ENCODE measurements at regions not wholly inside any gene's neighbourhood (a gene's known extent, or its start where the extent isn't known, plus 50 kb on each side); places are given as distances from the start of the nearest gene placed in this dataset.

- no peak for DNase-seq (ENCODE audit: low spot score)
Observed at GRCh38 chr7:79716329-79716728, 262.9 kb upstream of the MAGI2 start.

GRCh38 chr7:79714081-79714480, 260.6 kb upstream of the MAGI2 start:
- no peak for DNase-seq (ENCODE audit: low spot score)

GRCh38 chr7:79713276-79713675, 259.8 kb upstream of the MAGI2 start:
- no peak for DNase-seq (ENCODE audit: low spot score)

- no peak for DNase-seq (ENCODE audit: low spot score)
Observed at GRCh38 chr7:79711660-79712059, 258.2 kb upstream of the MAGI2 start.

- DNase-seq (ENCODE audit: low spot score), result no peak
Observed at GRCh38 chr7:79709574-79710409, 256.3 kb upstream of the MAGI2 start.

GRCh38 chr7:79702116-79702515, 248.6 kb upstream of the MAGI2 start:
- no peak for DNase-seq (ENCODE audit: low spot score)

GRCh38 chr7:79692015-79692414, 238.5 kb upstream of the MAGI2 start:
- no peak for DNase-seq (ENCODE audit: low spot score)

GRCh38 chr7:79691074-79691473, 237.6 kb upstream of the MAGI2 start:
- DNase-seq (ENCODE audit: low spot score), result no peak

GRCh38 chr7:79684384-79684783, 230.9 kb upstream of the MAGI2 start:
- DNase-seq (ENCODE audit: low spot score), result no peak

- no peak for DNase-seq (ENCODE audit: low spot score)
Observed at GRCh38 chr7:79683916-79684315, 230.4 kb upstream of the MAGI2 start.

GRCh38 chr7:79683185-79683890, 229.9 kb upstream of the MAGI2 start:
- no peak for DNase-seq (ENCODE audit: low spot score)

- DNase-seq (ENCODE audit: low spot score), result no peak
Observed at GRCh38 chr7:79681454-79681853, 228.0 kb upstream of the MAGI2 start.

- DNase-seq (ENCODE audit: low spot score), result no peak
Observed at GRCh38 chr7:79673969-79674368, 220.5 kb upstream of the MAGI2 start.

GRCh38 chr7:79673421-79673820, 220.0 kb upstream of the MAGI2 start:
- no peak for DNase-seq (ENCODE audit: low spot score)

GRCh38 chr7:79668292-79668691, 214.8 kb upstream of the MAGI2 start:
- DNase-seq (ENCODE audit: low spot score), result no peak

- DNase-seq (ENCODE audit: low spot score), result no peak
Observed at GRCh38 chr7:79666472-79666871, 213.0 kb upstream of the MAGI2 start.

GRCh38 chr7:79664884-79665676, 211.6 kb upstream of the MAGI2 start:
- no peak for DNase-seq (ENCODE audit: low spot score)

- no peak for DNase-seq (ENCODE audit: low spot score)
Observed at GRCh38 chr7:79658304-79658703, 204.8 kb upstream of the MAGI2 start.

- no peak for DNase-seq (ENCODE audit: low spot score)
Observed at GRCh38 chr7:79653136-79653631, 199.7 kb upstream of the MAGI2 start.

- DNase-seq (ENCODE audit: low spot score), result no peak
Observed at GRCh38 chr7:79652619-79653018, 199.2 kb upstream of the MAGI2 start.

- DNase-seq (ENCODE audit: low spot score), result no peak
Observed at GRCh38 chr7:79647711-79648110, 194.2 kb upstream of the MAGI2 start.

- no peak for DNase-seq (ENCODE audit: low spot score)
Observed at GRCh38 chr7:79646278-79646677, 192.8 kb upstream of the MAGI2 start.

- no peak for DNase-seq (ENCODE audit: low spot score)
Observed at GRCh38 chr7:79636849-79637248, 183.4 kb upstream of the MAGI2 start.
